Neural crest cell (in vitro differentiated cells): ENCODE measurements at regions not wholly inside any gene's neighbourhood (a gene's known extent, or its start where the extent isn't known, plus 50 kb on each side); places are given as distances from the start of the nearest gene placed in this dataset.

ENCODE experiments used
- DNase-seq: peaks from one replicate; pipeline ENCODE4 v3.0.0; 2021; ENCODE audit warnings: low read depth, mixed read lengths, low spot score
- H3K27ac Mint-ChIP-seq: one replicate; pipeline ENCODE4 v1.8.0; 2021; ENCODE audit warnings: mild to moderate bottlenecking, mixed read lengths; ENCODE audit not compliant: unreplicated experiment
- H3K27me3 Mint-ChIP-seq: 2 replicates; pipeline ENCODE4 v1.8.0; 2021; ENCODE audit warnings: low read depth, mild to moderate bottlenecking, mixed read lengths
- H3K36me3 Mint-ChIP-seq: 2 replicates; pipeline ENCODE4 v1.8.0; 2021; ENCODE audit warnings: low read depth, mild to moderate bottlenecking, mixed read lengths
- H3K4me1 Mint-ChIP-seq: 2 replicates; pipeline ENCODE4 v1.8.0; 2021; ENCODE audit warnings: mixed read lengths
- H3K4me3 Mint-ChIP-seq: one replicate; pipeline ENCODE4 v1.8.0; 2021; ENCODE audit warnings: mild to moderate bottlenecking, mixed read lengths
- H3K9me3 Mint-ChIP-seq: 2 replicates; pipeline ENCODE4 v1.8.0; 2021; ENCODE audit warnings: mixed read lengths
- CTCF ChIP-seq: fragments of 200-600 bp; sonication (generic); conservative IDR thresholded peaks from 2 replicates; pipeline ENCODE4 v1.5.0; 2021; ENCODE audit warnings: antibody characterized with exemption, mild to moderate bottlenecking

DNA sequence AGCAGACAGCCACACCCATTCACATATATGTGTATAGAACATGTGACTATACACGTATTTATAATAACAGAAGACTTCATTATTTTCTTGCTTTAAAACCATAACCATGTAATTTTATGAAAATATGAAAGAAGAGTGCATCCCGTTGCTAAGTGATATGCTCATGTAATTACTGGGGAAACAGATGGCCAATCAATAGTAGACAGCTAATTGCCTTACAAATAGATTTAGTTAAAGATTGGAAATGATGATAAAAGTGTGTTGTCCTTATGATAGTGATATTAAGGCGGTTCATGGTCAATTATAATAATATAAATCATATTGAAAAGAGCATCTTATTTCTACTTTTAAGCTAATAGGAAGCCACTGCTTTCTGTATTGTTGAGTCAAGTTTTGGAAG is 95.9 kb downstream of the RFC3 start:
- H3K4me1 Mint-ChIP-seq, result no peaks in the 10 kb centered on the region
- no peak for TF ChIP-seq CTCF
- DNase-seq, result no peak
- no peaks in the 10 kb centered on the region for H3K9me3 Mint-ChIP-seq
- H3K27ac Mint-ChIP-seq, result no peak overlapping the region
- no peak overlapping the region for H3K4me3 Mint-ChIP-seq
- H3K27me3 Mint-ChIP-seq, result no peaks in the 10 kb centered on the region
- peaks cover 5% of the 10 kb centered on the region for H3K36me3 Mint-ChIP-seq

DNA sequence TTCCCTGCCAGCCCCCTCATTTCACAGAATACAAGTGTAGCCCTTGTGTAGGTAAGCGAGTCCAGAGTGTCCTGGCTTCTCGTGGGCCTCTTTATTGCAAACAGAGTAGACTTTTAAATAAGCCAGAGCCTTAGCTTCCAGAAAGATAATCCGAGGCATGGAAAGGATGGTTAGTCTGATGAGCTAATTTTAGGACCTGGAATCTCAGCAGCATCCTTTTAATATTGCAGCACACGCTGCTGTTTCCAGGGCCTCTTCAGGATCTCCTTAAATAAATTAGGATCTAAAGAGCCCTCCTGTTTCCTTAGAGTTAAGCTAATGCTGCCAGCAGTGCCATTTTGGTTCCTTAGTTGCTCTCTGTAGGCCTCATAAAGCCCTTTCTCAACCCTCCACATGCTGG is 99.2 kb downstream of the RFC3 start:
- Mint-ChIP-seq H3K36me3 (no peaks in the 10 kb centered on the region), H3K4me1 (no peaks in the 10 kb centered on the region), H3K27ac (no peak overlapping the region), H3K9me3 (no peaks in the 10 kb centered on the region), H3K4me3 (no peak overlapping the region), H3K27me3 (no peaks in the 10 kb centered on the region)
- DNase-seq, result no peak
- TF ChIP-seq CTCF, result no peak

DNA sequence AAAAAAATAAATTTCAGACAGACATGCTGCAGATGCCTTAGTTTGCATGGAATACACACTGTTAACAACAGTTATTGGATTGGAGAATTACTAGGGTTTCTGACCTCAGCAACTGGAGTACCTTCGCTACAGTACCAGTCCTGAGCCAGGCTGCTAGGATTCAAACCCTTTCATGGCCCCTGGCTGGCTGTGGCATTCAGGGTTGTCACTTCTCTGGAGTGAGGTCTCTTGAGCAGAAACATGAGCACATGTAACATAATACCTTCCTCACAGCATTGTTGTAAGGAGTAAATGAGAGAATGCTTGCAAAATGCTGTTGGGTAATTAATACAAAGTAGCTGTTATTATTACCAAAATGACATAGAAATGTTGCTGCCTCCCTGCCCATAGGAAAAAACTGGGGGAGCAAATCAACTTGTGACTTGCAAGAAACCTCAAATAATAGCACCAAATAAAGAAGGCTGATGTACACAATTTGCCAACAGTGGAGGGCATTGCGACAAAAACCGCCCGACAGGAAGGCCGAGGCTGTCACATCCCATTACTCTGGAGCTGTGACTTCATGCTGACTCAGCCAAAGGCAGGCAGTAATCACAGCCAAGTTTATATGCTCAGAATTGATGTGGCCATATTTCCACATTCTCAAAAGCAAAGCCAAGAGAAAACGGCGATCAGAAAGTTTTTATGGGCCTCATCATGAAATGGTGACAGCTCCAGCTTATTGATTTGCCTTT is 100.4 kb downstream of the RFC3 start:
- Mint-ChIP-seq H3K27ac (no peak overlapping the region), H3K27me3 (no peaks in the 10 kb centered on the region), H3K4me1 (no peaks in the 10 kb centered on the region), H3K9me3 (no peaks in the 10 kb centered on the region), H3K36me3 (no peaks in the 10 kb centered on the region), H3K4me3 (no peak overlapping the region)
- no peak for DNase-seq
- no peak for TF ChIP-seq CTCF

DNA sequence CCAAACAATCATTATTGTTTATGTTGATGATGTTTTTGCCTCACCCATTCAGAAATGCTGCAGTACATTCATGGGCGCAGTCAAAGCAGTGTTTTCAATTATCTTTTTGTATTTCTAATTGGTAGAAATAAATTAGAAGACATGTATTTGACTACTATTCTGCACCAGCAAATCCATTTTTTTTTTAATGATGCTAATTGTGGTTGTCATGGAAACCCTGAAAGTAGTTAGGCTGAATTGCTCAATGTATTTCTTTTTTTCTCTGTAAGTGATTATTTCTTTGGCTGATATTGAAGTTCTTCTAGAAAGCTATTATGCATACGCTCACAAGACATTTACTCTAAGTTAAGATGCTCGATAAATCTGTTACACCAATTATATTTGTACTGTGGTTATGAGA is 101.2 kb downstream of the RFC3 start:
- no peak for DNase-seq
- no peaks in the 10 kb centered on the region for H3K36me3 Mint-ChIP-seq
- H3K4me1 Mint-ChIP-seq, result no peaks in the 10 kb centered on the region
- H3K27me3 Mint-ChIP-seq, result no peaks in the 10 kb centered on the region
- no peak overlapping the region for H3K27ac Mint-ChIP-seq
- no peak overlapping the region for H3K4me3 Mint-ChIP-seq
- TF ChIP-seq CTCF, result no peak
- H3K9me3 Mint-ChIP-seq, result no peaks in the 10 kb centered on the region

GRCh38 chr13:33925563-33925962 is 107.6 kb downstream of the RFC3 start:
- Mint-ChIP-seq H3K4me1 (no peaks in the 10 kb centered on the region), H3K36me3 (peaks cover 2% of the 10 kb centered on the region), H3K27me3 (no peaks in the 10 kb centered on the region), H3K9me3 (no peaks in the 10 kb centered on the region), H3K27ac (no peak overlapping the region), H3K4me3 (no peak overlapping the region)
- no peak for TF ChIP-seq CTCF
- no peak for DNase-seq
